ENCODE measurements at regions not wholly inside any gene's neighbourhood (a gene's known extent, or its start where the extent isn't known, plus 50 kb on each side); places are given as distances from the start of the nearest gene placed in this dataset.

DNA sequence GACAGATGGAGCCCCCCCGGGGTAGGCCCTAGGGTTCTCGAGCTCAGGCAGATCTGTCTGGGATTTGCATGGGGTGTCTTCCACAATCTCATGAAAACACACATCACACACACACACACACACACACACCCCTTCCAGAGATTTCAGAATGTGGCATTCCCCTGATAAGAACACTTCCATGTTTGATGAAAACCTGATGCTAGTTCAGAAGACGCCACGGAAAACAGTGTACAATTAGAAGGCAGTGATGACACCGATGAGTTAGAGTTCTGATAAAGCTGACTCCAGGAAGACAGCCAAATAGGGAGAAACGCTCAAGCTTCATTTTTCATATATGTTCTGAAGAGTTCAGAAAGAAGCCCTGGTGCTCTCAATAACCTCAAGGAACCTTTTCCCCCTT is 438.7 kb upstream of the JARID2 start:
- TF ChIP-seq, protein P1, sequence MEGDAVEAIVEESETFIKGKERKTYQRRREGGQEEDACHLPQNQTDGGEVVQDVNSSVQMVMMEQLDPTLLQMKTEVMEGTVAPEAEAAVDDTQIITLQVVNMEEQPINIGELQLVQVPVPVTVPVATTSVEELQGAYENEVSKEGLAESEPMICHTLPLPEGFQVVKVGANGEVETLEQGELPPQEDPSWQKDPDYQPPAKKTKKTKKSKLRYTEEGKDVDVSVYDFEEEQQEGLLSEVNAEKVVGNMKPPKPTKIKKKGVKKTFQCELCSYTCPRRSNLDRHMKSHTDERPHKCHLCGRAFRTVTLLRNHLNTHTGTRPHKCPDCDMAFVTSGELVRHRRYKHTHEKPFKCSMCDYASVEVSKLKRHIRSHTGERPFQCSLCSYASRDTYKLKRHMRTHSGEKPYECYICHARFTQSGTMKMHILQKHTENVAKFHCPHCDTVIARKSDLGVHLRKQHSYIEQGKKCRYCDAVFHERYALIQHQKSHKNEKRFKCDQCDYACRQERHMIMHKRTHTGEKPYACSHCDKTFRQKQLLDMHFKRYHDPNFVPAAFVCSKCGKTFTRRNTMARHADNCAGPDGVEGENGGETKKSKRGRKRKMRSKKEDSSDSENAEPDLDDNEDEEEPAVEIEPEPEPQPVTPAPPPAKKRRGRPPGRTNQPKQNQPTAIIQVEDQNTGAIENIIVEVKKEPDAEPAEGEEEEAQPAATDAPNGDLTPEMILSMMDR (IDR thresholded peaks at IDR 0.05), result no peak
- TF ChIP-seq POLR2A (IDR thresholded peaks at IDR 0.05) (no peak), EP300 (IDR thresholded peaks at IDR 0.05) (no peak)
